Suprapubic skin (tissue), 4 donors: ENCODE measurements at regions not wholly inside any gene's neighbourhood (a gene's known extent, or its start where the extent isn't known, plus 50 kb on each side); places are given as distances from the start of the nearest gene placed in this dataset.
"Not testable (repeated sequence)": the region's sequence is repeated elsewhere in the genome, so short reads cannot be mapped to it uniquely, and the experiment has no call there.

Experiments
- CTCF ChIP-seq, 2 donors: fragments of 200-600 bp in 1 of 2; fragments of 450-650 bp in 1 of 2; sonication (generic) in 1 of 2; IDR thresholded peaks; one replicate each; pipeline ENCODE4 v1.5.1; 2016 to 2019; ENCODE audit warnings: antibody characterized with exemption in 2 of 2, mild to moderate bottlenecking in 1 of 2, moderate library complexity in 1 of 2
- POLR2A ChIP-seq, 2 donors: fragments of 450-650 bp; IDR thresholded peaks; one replicate each; pipeline ENCODE4 v1.6.1; 2017; ENCODE audit warnings: antibody characterized with exemption in 2 of 2, mild to moderate bottlenecking in 2 of 2, moderate library complexity in 2 of 2
- POLR2AphosphoS5 ChIP-seq, 3 donors: sonication (generic); formaldehyde crosslinking; IDR thresholded peaks; one replicate each; pipeline ENCODE4 v1.6.1; 2017; ENCODE audit warnings: antibody characterized with exemption in 3 of 3

GRCh38 chr2:87537251-87537671, 210.6 kb upstream of the PLGLB2 start:
- not testable (repeated sequence) for TF ChIP-seq CTCF, POLR2AphosphoS5, POLR2A (IDR thresholded peaks at IDR 0.05)
